CD14-positive monocyte (primary cell): ENCODE measurements at regions not wholly inside any gene's neighbourhood (a gene's known extent, or its start where the extent isn't known, plus 50 kb on each side); places are given as distances from the start of the nearest gene placed in this dataset.

Experiments used
- DNase-seq, 3 donors: peaks; one replicate each; pipeline ENCODE4 v3.0.0-alpha.2; 2011 to 2022
- H2AFZ ChIP-seq: 2 replicates; pipeline ENCODE4 v1.6.0; 2012; ENCODE audit warnings: mild to moderate bottlenecking, low read depth, low read length, inconsistent platforms; ENCODE audit not compliant: insufficient read depth, poor library complexity, severe bottlenecking
- H3K27ac ChIP-seq, 2 donors: 1 replicate in 1 of 2; 2 replicates in 1 of 2; pipeline ENCODE4 v1.5.1; 2012 to 2013; ENCODE audit warnings: low read length in 2 of 2, control low read depth in 1 of 2, inconsistent platforms in 1 of 2, low read depth in 1 of 2, mild to moderate bottlenecking in 1 of 2
- H3K27me3 ChIP-seq, 2 donors: one replicate each; pipeline versions ENCODE4 v1.6.0 to v1.6.1; 2011 to 2013; ENCODE audit warnings: low read length in 2 of 2; ENCODE audit not compliant: control insufficient read depth in 2 of 2, insufficient read depth in 2 of 2
- H3K36me3 ChIP-seq, 2 donors: replicated peaks in 1 of 2; 1 replicate in 1 of 2; 2 replicates in 1 of 2; pipeline versions ENCODE4 v1.5.1 to v1.6.1; 2012 to 2013; ENCODE audit warnings: low read length in 2 of 2, control low read depth in 1 of 2, inconsistent platforms in 1 of 2, mild to moderate bottlenecking in 1 of 2; ENCODE audit not compliant: insufficient read depth in 2 of 2, control insufficient read depth in 1 of 2
- H3K4me1 ChIP-seq, 2 donors: 1 replicate in 1 of 2; 2 replicates in 1 of 2; pipeline versions ENCODE4 v1.5.1 to v1.6.1; 2012 to 2013; ENCODE audit warnings: low read length in 2 of 2, control low read depth in 1 of 2, inconsistent platforms in 1 of 2, mild to moderate bottlenecking in 1 of 2, moderate library complexity in 1 of 2; ENCODE audit not compliant: insufficient read depth in 2 of 2, control insufficient read depth in 1 of 2
- H3K4me2 ChIP-seq: replicated peaks from 2 replicates; pipeline ENCODE3; 2012; ENCODE audit warnings: low read length, moderate library complexity, mild to moderate bottlenecking; ENCODE audit not compliant: poor library complexity, severe bottlenecking; ENCODE audit errors: extremely low read depth
- H3K4me3 ChIP-seq, 3 experiments: fragments of 200-600 bp in 1 of 3; sonication (generic) in 1 of 3; replicated peaks in 1 of 3; 1 replicate in 2 of 3; 2 replicates in 1 of 3; pipeline ENCODE4 v1.5.1; 2011 to 2013; ENCODE audit warnings: low read length in 3 of 3, mild to moderate bottlenecking in 3 of 3, control low read depth in 2 of 3, low read depth in 2 of 3, inconsistent platforms in 1 of 3, moderate library complexity in 1 of 3
- H3K79me2 ChIP-seq: 2 replicates; pipeline ENCODE4 v1.6.0; 2012; ENCODE audit warnings: mild to moderate bottlenecking, control low read depth, inconsistent platforms, low read length, moderate library complexity; ENCODE audit not compliant: insufficient read depth
- H3K9ac ChIP-seq: 2 replicates; pipeline ENCODE4 v1.6.0; 2017; ENCODE audit warnings: low read length, mild to moderate bottlenecking; ENCODE audit not compliant: insufficient read depth, poor library complexity, severe bottlenecking
- H3K9me3 ChIP-seq, 2 donors: replicated peaks in 1 of 2; 1 replicate in 1 of 2; 2 replicates in 1 of 2; pipeline versions ENCODE4 v1.5.1 to v1.6.1; 2012 to 2013; ENCODE audit warnings: low read length in 2 of 2, control low read depth in 1 of 2; ENCODE audit not compliant: control insufficient read depth in 1 of 2, insufficient read depth in 1 of 2
- H4K20me1 ChIP-seq: 2 replicates; pipeline ENCODE4 v1.6.0; 2012; ENCODE audit warnings: mild to moderate bottlenecking, low read length, control low read depth, moderate library complexity; ENCODE audit not compliant: insufficient read depth
- H3K27ac Mint-ChIP-seq, 7 donors: one replicate each; pipeline ENCODE4 v1.8.0; 2020; ENCODE audit warnings: mild to moderate bottlenecking in 7 of 7, mixed read lengths in 7 of 7, moderate library complexity in 6 of 7, inconsistent platforms in 2 of 7
- H3K27me3 Mint-ChIP-seq, 3 donors: one replicate each; pipeline ENCODE4 v1.8.0; 2021 to 2022; ENCODE audit warnings: low read depth in 3 of 3, mild to moderate bottlenecking in 3 of 3, mixed read lengths in 3 of 3, moderate library complexity in 3 of 3, inconsistent platforms in 1 of 3
- H3K36me3 Mint-ChIP-seq, 2 donors: one replicate each; pipeline ENCODE4 v1.8.0; 2020; ENCODE audit warnings: mixed read lengths in 2 of 2, inconsistent platforms in 1 of 2, mild to moderate bottlenecking in 1 of 2
- H3K4me1 Mint-ChIP-seq: one replicate; pipeline ENCODE4 v1.8.0; 2020; ENCODE audit warnings: mild to moderate bottlenecking, mixed read lengths
- H3K4me3 Mint-ChIP-seq, 2 donors: one replicate each; pipeline ENCODE4 v1.8.0; 2020; ENCODE audit warnings: mild to moderate bottlenecking in 2 of 2, mixed read lengths in 2 of 2, moderate library complexity in 1 of 2
- H3K9me3 Mint-ChIP-seq, 7 donors: one replicate each; pipeline ENCODE4 v1.8.0; 2020 to 2022; ENCODE audit warnings: mixed read lengths in 7 of 7, mild to moderate bottlenecking in 6 of 7, moderate library complexity in 6 of 7, inconsistent platforms in 2 of 7
- CTCF ChIP-seq: fragments of 200-600 bp; IDR thresholded peaks from one replicate; pipeline ENCODE4 v1.8.0; 2022; ENCODE audit warnings: antibody characterized with exemption, mild to moderate bottlenecking
- WGBS: methylation state at CpG from one replicate; pipeline ENCODE4 v1.1.5; 2013; ENCODE audit warnings: missing lambda C conversion rate; ENCODE audit not compliant: insufficient coverage; 5-methylcytosine and 5-hydroxymethylcytosine counted together
- intact Hi-C, 2 donors: fragments of 100-400 bp; cut with micrococcal nuclease; formaldehyde crosslinking; loops; one replicate each; pipeline versions ENCODE4 v1.15.0 to v1.15.1; 2023

GRCh38 chr15:62816342-62817069 lies 226.0 kb upstream of the TPM1 start:
- Histone ChIP-seq H4K20me1 (no peaks in the 10 kb centered on the region), H3K4me2 (no peak overlapping the region), H3K79me2 (no peaks in the 10 kb centered on the region), H3K4me3 (no peak overlapping the region), H2AFZ (no peak overlapping the region), H3K27me3 (no peaks in the 10 kb centered on the region), H3K27ac (no peak overlapping the region), H3K9me3 (no peaks in the 10 kb centered on the region), H3K4me1 (no peaks in the 10 kb centered on the region), H3K9ac (no peak overlapping the region), H3K36me3 (no peaks in the 10 kb centered on the region)
- no CpG with 5 or more reads among the region's 4 CpGs for WGBS
- Mint-ChIP-seq H3K36me3 (no peaks in the 10 kb centered on the region), H3K9me3 (no peaks in the 10 kb centered on the region), H3K27me3 (peaks cover 0 to 2% (median 0%) of the 10 kb centered on the region in 3 donors), H3K4me3 (no peak overlapping the region), H3K4me1 (no peaks in the 10 kb centered on the region), H3K27ac (no peak overlapping the region)
- DNase-seq, result no peak
- intact Hi-C loops, result no loop called here
- no peak for TF ChIP-seq CTCF

- no CpG with 5 or more reads among the region's 1 CpG for WGBS
- Histone ChIP-seq H2AFZ (no peak overlapping the region), H3K9me3 (no peaks in the 10 kb centered on the region), H3K9ac (no peak overlapping the region), H4K20me1 (no peaks in the 10 kb centered on the region), H3K4me1 (no peaks in the 10 kb centered on the region), H3K4me3 (no peak overlapping the region), H3K36me3 (no peaks in the 10 kb centered on the region), H3K4me2 (no peak overlapping the region), H3K27me3 (no peaks in the 10 kb centered on the region), H3K79me2 (no peaks in the 10 kb centered on the region), H3K27ac (no peak overlapping the region)
- Mint-ChIP-seq H3K27ac (no peak overlapping the region), H3K36me3 (no peaks in the 10 kb centered on the region), H3K4me3 (no peak overlapping the region), H3K4me1 (no peaks in the 10 kb centered on the region), H3K27me3 (peaks cover 0 to 2% (median under 1%) of the 10 kb centered on the region in 3 donors), H3K9me3 (peaks cover 0 to 2% (median 0%) of the 10 kb centered on the region in 7 donors)
- no peak for TF ChIP-seq CTCF
- no peak for DNase-seq
- intact Hi-C loops, result no loop called here
Observed at GRCh38 chr15:62818691-62819090, 223.9 kb upstream of the TPM1 start.
